Gastrocnemius medialis (tissue), 4 donors: ENCODE measurements at regions not wholly inside any gene's neighbourhood (a gene's known extent, or its start where the extent isn't known, plus 50 kb on each side); places are given as distances from the start of the nearest gene placed in this dataset.

Experiments used
- POLR2A ChIP-seq, 2 donors: fragments of 450-650 bp; IDR thresholded peaks; one replicate each; pipeline ENCODE4 v1.6.1; 2017; ENCODE audit warnings: antibody characterized with exemption in 2 of 2, mild to moderate bottlenecking in 2 of 2, moderate library complexity in 2 of 2
- TF ChIP-seq, protein P1 (sequence below), 5 experiments: fragments of 450-650 bp in 3 of 5; fragments of 200-600 bp in 2 of 5; sonication (generic) in 2 of 5; IDR thresholded peaks in 4 of 5; conservative IDR thresholded peaks in 1 of 5; 1 replicate in 4 of 5; 2 replicates in 1 of 5; pipeline ENCODE4 v1.5.1; 2016 to 2019; ENCODE audit warnings: antibody characterized with exemption in 5 of 5, mild to moderate bottlenecking in 3 of 5, moderate library complexity in 3 of 5

DNA sequence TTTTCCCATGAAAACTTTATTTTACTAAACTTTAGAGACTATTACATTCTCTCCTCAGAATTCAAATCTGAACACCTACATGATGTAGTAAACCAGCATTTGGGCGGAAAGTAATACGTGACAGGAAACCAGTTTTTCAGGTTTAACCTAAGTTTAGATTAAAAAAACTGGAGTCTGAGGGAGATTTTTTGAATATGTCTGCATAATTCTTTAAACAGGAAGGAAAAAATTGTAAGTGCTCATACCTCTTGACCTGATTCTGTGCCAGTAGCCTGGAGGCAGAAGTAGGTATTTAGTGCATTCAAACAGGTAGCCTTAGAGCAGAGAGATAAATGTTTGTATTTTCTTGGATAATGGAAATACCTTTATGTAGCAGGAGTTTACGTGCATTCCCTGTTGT, 224.3 kb downstream of the MDFIC start:
- TF ChIP-seq, protein P1, sequence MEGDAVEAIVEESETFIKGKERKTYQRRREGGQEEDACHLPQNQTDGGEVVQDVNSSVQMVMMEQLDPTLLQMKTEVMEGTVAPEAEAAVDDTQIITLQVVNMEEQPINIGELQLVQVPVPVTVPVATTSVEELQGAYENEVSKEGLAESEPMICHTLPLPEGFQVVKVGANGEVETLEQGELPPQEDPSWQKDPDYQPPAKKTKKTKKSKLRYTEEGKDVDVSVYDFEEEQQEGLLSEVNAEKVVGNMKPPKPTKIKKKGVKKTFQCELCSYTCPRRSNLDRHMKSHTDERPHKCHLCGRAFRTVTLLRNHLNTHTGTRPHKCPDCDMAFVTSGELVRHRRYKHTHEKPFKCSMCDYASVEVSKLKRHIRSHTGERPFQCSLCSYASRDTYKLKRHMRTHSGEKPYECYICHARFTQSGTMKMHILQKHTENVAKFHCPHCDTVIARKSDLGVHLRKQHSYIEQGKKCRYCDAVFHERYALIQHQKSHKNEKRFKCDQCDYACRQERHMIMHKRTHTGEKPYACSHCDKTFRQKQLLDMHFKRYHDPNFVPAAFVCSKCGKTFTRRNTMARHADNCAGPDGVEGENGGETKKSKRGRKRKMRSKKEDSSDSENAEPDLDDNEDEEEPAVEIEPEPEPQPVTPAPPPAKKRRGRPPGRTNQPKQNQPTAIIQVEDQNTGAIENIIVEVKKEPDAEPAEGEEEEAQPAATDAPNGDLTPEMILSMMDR (IDR thresholded peaks at IDR 0.05 in 4 of 5, conservative IDR thresholded peaks at IDR 0.05 in 1 of 5) = no peak
- TF ChIP-seq POLR2A (IDR thresholded peaks at IDR 0.05) = no peak
